Right lobe of liver (tissue), 4 donors: ENCODE measurements at regions not wholly inside any gene's neighbourhood (a gene's known extent, or its start where the extent isn't known, plus 50 kb on each side); places are given as distances from the start of the nearest gene placed in this dataset.

Source experiments
- CTCF ChIP-seq, 4 donors: fragments of 200-600 bp in 3 of 4; fragments of 450-650 bp in 1 of 4; IDR thresholded peaks; one replicate each; pipeline versions ENCODE4 v1.5.1 to v1.8.0; 2016 to 2022; ENCODE audit warnings: antibody characterized with exemption in 4 of 4, mild to moderate bottlenecking in 2 of 4
- POLR2A ChIP-seq: fragments of 450-650 bp; IDR thresholded peaks from one replicate; pipeline ENCODE4 v1.6.1; 2017; ENCODE audit warnings: antibody characterized with exemption, mild to moderate bottlenecking
- donor health status: DM: no; HTN: no; CAD: no.
- donor health status: DM: no; HTN: no; CAD: no.
- donor health status: DM: no; HTN: yes; CAD: no.

DNA sequence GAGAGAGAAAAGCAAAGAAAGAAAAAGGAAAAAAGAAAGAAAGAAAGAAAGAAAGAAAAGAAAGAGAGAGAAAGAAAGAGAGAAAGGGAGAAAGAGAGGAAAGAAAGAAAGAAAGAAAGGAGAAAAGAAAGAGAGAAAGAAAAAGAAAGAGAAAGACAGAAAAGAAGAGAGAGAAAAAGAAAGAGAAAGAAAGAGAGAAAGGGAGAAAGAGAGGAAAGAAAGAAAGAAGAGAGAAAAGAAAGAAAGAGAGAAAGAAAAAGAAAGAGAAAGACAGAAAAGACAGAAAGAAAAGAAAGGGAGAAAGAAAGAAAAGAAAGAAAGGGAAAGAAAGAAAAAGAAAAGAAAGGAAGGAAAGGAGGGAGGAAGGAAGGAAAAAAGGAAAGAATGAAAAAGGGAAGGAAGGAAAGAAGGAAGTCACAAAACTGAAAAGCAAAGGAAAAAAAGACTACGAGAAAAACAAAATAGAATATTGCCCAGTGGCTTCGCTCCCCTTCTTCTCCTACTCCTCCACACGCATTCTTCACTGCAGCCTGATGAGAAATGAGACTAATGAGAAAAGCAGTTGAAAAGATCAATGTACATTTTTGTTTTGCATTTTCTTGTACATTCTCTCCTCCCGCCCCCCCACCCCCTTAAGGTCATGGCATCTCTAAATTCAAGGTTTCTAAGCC is 170.0 kb downstream of the SOD2 start:
- TF ChIP-seq CTCF (IDR thresholded peaks at IDR 0.05) (no peak), POLR2A (no peak)
